Endothelial cell of umbilical vein (primary cell): ENCODE measurements at regions not wholly inside any gene's neighbourhood (a gene's known extent, or its start where the extent isn't known, plus 50 kb on each side); places are given as distances from the start of the nearest gene placed in this dataset.

Source experiments
- BruUV-seq: library from RNA; stranded (reverse); fragments of 400-500 nt; replicated peaks from 2 replicates; lab custom pipeline; 2021; lab: Mats Ljungman, UMichigan
- CTCF ChIA-PET: fragments of 300-600, 350-600 bp; sonication (Branson Sonifier 250); formaldehyde crosslinking; loops from one replicate; lab custom pipeline; 2021; ENCODE audit warnings: antibody characterized with exemption, inconsistent platforms; lab: Charles Lee
- POLR2A ChIA-PET: fragments of 300-600, 350-600 bp; sonication (Branson Sonifier 250); formaldehyde crosslinking; loops from one replicate; lab custom pipeline; 2021; ENCODE audit warnings: antibody characterized with exemption, inconsistent platforms; lab: Charles Lee
- DNase-seq: peaks from one replicate; pipeline ENCODE4 v3.0.0-alpha.2; 2011; ENCODE audit warnings: low read depth, low spot score
- FAIRE-seq: peaks from 2 replicates; lab custom pipeline; 2011; peaks lifted over from hg19 to GRCh38; lab: Jason Lieb, UNC
- H2AFZ ChIP-seq: 2 replicates; pipeline ENCODE4 v1.6.0; 2012; ENCODE audit warnings: low read depth, low read length, control low read depth, inconsistent platforms
- H3K27ac ChIP-seq: 2 replicates; pipeline ENCODE4 v1.5.1; 2011; ENCODE audit warnings: low read depth, mild to moderate bottlenecking, control low read depth, low read length, moderate library complexity; ENCODE audit not compliant: insufficient read depth
- H3K27me3 ChIP-seq, 2 experiments: 2 replicates each; pipeline versions ENCODE4 v1.6.0 to v1.6.1; 2011; ENCODE audit warnings: low read length in 2 of 2, mixed read lengths in 1 of 2; ENCODE audit not compliant: control insufficient read depth in 2 of 2, insufficient read depth in 2 of 2
- H3K36me3 ChIP-seq, 2 experiments: 2 replicates in 1 of 2; 3 replicates in 1 of 2; pipeline ENCODE4 v1.5.1; 2011; ENCODE audit warnings: low read length in 2 of 2, mild to moderate bottlenecking in 1 of 2, moderate library complexity in 1 of 2; ENCODE audit not compliant: control insufficient read depth in 2 of 2, insufficient read depth in 2 of 2; ENCODE audit errors: extremely low read depth in 1 of 2
- H3K4me1 ChIP-seq: 3 replicates; pipeline ENCODE4 v1.5.1; 2011; ENCODE audit warnings: mild to moderate bottlenecking, low read length; ENCODE audit not compliant: control insufficient read depth, insufficient read depth; ENCODE audit errors: extremely low read depth
- H3K4me2 ChIP-seq: 2 replicates; pipeline ENCODE4 v1.6.1; 2011; ENCODE audit warnings: low read length, control low read depth, mixed read lengths; ENCODE audit not compliant: insufficient read depth
- H3K4me3 ChIP-seq, 3 experiments: fragments of 200-600 bp in 1 of 3; sonication (generic), shearing (Covaris generic) in 1 of 3; replicated peaks in 1 of 3; 2 replicates each; pipeline ENCODE4 v1.5.1; 2011 to 2016; ENCODE audit warnings: control low read depth in 3 of 3, low read length in 3 of 3, mild to moderate bottlenecking in 2 of 3, inconsistent platforms in 1 of 3, low read depth in 1 of 3, moderate library complexity in 1 of 3; ENCODE audit not compliant: insufficient read depth in 1 of 3
- H3K79me2 ChIP-seq: 2 replicates; pipeline ENCODE4 v1.6.0; 2012; ENCODE audit warnings: low read length, inconsistent platforms; ENCODE audit not compliant: control insufficient read depth, insufficient read depth
- H3K9ac ChIP-seq: replicated peaks from 2 replicates; pipeline ENCODE3; 2011; ENCODE audit warnings: low read length, control low read depth; ENCODE audit not compliant: insufficient read depth; ENCODE audit errors: extremely low read depth
- H3K9me1 ChIP-seq: replicated peaks from 3 replicates; pipeline ENCODE4 v1.6.0; 2011; ENCODE audit warnings: mild to moderate bottlenecking, low read length; ENCODE audit not compliant: control insufficient read depth, insufficient read depth; ENCODE audit errors: extremely low read depth
- H3K9me3 ChIP-seq: replicated peaks from 2 replicates; pipeline ENCODE4 v1.5.1; 2012; ENCODE audit warnings: low read length, inconsistent platforms; ENCODE audit not compliant: control insufficient read depth, insufficient read depth
- H4K20me1 ChIP-seq: replicated peaks from 2 replicates; pipeline ENCODE3; 2011; ENCODE audit warnings: mild to moderate bottlenecking, low read length; ENCODE audit not compliant: control insufficient read depth, insufficient read depth; ENCODE audit errors: extremely low read depth
- EZH2 ChIP-seq: IDR thresholded peaks from 2 replicates; pipeline ENCODE4 v1.6.1; 2012; ENCODE audit warnings: borderline replicate concordance, low read depth, mild to moderate bottlenecking, moderate library complexity, low read length, inconsistent platforms; ENCODE audit not compliant: severe bottlenecking
- FOS ChIP-seq: IDR thresholded peaks from 2 replicates; pipeline ENCODE4 v1.6.1; 2011; ENCODE audit warnings: mild to moderate bottlenecking, low read length, moderate library complexity, borderline replicate concordance; ENCODE audit not compliant: insufficient read depth
- GATA2 ChIP-seq: IDR thresholded peaks from 2 replicates; pipeline ENCODE4 v1.7.0; 2011; ENCODE audit warnings: low read depth, mild to moderate bottlenecking, moderate library complexity, mixed read lengths, low read length; ENCODE audit not compliant: insufficient read length, insufficient read depth
- JUN ChIP-seq: IDR thresholded peaks from 2 replicates; pipeline ENCODE4 v1.6.1; 2011; ENCODE audit warnings: borderline replicate concordance, low read depth; ENCODE audit not compliant: insufficient read length, insufficient read depth
- MYC ChIP-seq: IDR thresholded peaks from one replicate; pipeline ENCODE4 v1.6.1; 2011; ENCODE audit warnings: mild to moderate bottlenecking, low read depth, low read length
- POLR2A ChIP-seq: IDR thresholded peaks from 2 replicates; pipeline ENCODE4 v1.6.1; 2012; ENCODE audit warnings: low read depth, mild to moderate bottlenecking, control low read depth, low read length
- POLR2AphosphoS5 ChIP-seq: IDR thresholded peaks from 2 replicates; pipeline ENCODE4 v1.6.1; 2012; ENCODE audit warnings: low read depth, mild to moderate bottlenecking, control low read depth, low read length, moderate library complexity; ENCODE audit not compliant: insufficient read depth
- dilution Hi-C: fragments of 300-500 bp; cut with MboI; formaldehyde crosslinking; loops from one replicate; pipeline ENCODE4 v1.15.0; 2019; ENCODE audit warnings: low sequenced_read_pairs; ENCODE audit not compliant: extremely low pct_ligation_motif_present
- intact Hi-C: fragments of 100-400 bp; cut with micrococcal nuclease; formaldehyde crosslinking; loops from one replicate; pipeline ENCODE4 v1.10.0; 2022
- TF ChIP-seq, protein P1 (sequence below), 2 donors: IDR thresholded peaks; 1 replicate in 1 of 2; 2 replicates in 1 of 2; pipeline ENCODE4 v1.5.1; 2011; ENCODE audit warnings: low read length in 2 of 2, mild to moderate bottlenecking in 2 of 2, moderate library complexity in 2 of 2, control low read depth in 1 of 2, inconsistent platforms in 1 of 2, low read depth in 1 of 2; ENCODE audit not compliant: insufficient read depth in 1 of 2; ENCODE audit errors: extremely low read depth in 1 of 2
- TF ChIP-seq, protein P2 (sequence below): IDR thresholded peaks from 2 replicates; pipeline ENCODE4 v1.6.1; 2011; ENCODE audit not compliant: insufficient read depth, insufficient read length

DNA sequence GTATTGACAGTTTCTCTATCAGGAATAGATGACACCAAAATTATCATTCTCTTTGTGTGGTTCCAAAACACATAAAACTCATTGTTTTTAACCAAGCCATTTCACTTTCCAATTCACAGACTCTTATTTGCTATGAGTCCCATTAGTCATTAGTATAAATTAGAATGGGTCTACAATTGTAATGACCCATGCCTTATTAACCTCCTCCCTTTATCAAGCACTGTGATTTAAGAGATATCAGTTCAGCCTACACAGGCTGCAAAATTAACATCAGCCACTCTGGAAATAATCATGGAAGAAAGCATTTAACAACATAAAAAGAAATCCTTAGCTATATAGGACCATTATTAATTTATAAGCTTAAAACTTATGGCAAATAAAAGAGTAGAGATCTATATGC, 440.6 kb downstream of the GBE1 start:
- FAIRE-seq: no peak
- intact Hi-C loops: no loop called here
- no peaks in the 10 kb centered on the region for H4K20me1 ChIP-seq
- H3K9me1 ChIP-seq: no peaks in the 10 kb centered on the region
- H3K27me3 ChIP-seq: no peaks in the 10 kb centered on the region
- ChIA-PET POLR2A (no interaction called here), CTCF (interaction anchor here (4.9 kb wide), 1 partner anchor 19 kb away, joined by 21 read pairs; no protein-coding TSS in a partner anchor)
- no peak overlapping the region for H3K4me3 ChIP-seq
- H3K27ac ChIP-seq: no peak overlapping the region
- no peak for DNase-seq
- H3K36me3 ChIP-seq: no peaks in the 10 kb centered on the region
- H3K4me1 ChIP-seq: no peaks in the 10 kb centered on the region
- dilution Hi-C loops: no loop called here
- no peaks in the 10 kb centered on the region for H3K79me2 ChIP-seq
- H3K9me3 ChIP-seq: no peaks in the 10 kb centered on the region
- no peak overlapping the region for H3K9ac ChIP-seq
- no TSS peak for BruUV-seq
- no peak overlapping the region for H3K4me2 ChIP-seq
- TF ChIP-seq EZH2: no peak
- TF ChIP-seq, protein P1, sequence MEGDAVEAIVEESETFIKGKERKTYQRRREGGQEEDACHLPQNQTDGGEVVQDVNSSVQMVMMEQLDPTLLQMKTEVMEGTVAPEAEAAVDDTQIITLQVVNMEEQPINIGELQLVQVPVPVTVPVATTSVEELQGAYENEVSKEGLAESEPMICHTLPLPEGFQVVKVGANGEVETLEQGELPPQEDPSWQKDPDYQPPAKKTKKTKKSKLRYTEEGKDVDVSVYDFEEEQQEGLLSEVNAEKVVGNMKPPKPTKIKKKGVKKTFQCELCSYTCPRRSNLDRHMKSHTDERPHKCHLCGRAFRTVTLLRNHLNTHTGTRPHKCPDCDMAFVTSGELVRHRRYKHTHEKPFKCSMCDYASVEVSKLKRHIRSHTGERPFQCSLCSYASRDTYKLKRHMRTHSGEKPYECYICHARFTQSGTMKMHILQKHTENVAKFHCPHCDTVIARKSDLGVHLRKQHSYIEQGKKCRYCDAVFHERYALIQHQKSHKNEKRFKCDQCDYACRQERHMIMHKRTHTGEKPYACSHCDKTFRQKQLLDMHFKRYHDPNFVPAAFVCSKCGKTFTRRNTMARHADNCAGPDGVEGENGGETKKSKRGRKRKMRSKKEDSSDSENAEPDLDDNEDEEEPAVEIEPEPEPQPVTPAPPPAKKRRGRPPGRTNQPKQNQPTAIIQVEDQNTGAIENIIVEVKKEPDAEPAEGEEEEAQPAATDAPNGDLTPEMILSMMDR (IDR thresholded peaks at IDR 0.05; ENCODE audit: extremely low read depth in 1 of 2, insufficient read depth in 1 of 2, low read depth in 1 of 2, low read length in 2 of 2): no peak
- no peak for TF ChIP-seq FOS
- TF ChIP-seq, protein P2, sequence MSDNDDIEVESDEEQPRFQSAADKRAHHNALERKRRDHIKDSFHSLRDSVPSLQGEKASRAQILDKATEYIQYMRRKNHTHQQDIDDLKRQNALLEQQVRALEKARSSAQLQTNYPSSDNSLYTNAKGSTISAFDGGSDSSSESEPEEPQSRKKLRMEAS: no peak
- no peak for TF ChIP-seq MYC
- TF ChIP-seq GATA2: no peak
- TF ChIP-seq POLR2A: no peak
- TF ChIP-seq JUN: no peak
- TF ChIP-seq POLR2AphosphoS5: no peak
- no peak overlapping the region for H2AFZ ChIP-seq
